ENCODE measurements at regions not wholly inside any gene's neighbourhood (a gene's known extent, or its start where the extent isn't known, plus 50 kb on each side); places are given as distances from the start of the nearest gene placed in this dataset.
A peak's percentile ranks its signal among the peaks of the same experiment; 100 is the strongest.

DNA sequence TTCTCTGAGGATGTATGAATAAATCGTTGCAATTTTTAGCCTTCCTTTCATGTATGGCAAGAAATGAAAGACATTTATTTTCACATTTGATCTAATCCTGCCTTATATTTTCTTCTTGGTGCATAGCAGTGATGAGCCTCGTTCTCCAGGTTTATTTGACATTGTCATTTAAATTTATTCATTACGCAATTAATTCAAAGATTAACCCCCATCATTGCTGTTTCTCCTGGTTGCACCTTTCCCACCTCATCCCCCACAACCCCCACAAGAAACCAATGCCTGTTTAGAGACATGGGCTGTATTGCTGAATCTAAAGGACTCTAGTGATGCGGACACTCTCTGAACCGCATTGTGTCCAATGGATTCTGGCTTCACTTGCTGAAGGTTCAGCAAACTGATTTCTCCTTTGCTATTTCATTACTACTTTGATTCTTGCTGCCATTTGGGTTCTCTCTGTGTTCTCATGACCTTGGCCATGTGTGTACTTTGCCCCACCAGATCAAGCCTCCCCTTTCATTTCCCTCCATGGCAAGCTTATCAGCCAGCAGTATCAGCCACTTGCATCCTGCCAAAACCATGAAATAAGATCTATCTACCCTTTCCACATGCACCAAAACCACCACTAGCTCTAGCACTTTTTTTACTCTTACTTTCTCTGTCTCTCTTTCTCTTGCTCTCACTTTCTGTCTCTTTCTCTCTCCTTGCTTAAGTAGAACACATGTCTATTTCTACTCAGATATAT is 382.7 kb downstream of the GBE1 start:
- H3K4me3 ChIP-seq (ENCODE audit: low read depth, low read length): no peak overlapping the region
- DNase-seq (ENCODE audit: low read depth): no peak
- TF ChIP-seq, protein P1, sequence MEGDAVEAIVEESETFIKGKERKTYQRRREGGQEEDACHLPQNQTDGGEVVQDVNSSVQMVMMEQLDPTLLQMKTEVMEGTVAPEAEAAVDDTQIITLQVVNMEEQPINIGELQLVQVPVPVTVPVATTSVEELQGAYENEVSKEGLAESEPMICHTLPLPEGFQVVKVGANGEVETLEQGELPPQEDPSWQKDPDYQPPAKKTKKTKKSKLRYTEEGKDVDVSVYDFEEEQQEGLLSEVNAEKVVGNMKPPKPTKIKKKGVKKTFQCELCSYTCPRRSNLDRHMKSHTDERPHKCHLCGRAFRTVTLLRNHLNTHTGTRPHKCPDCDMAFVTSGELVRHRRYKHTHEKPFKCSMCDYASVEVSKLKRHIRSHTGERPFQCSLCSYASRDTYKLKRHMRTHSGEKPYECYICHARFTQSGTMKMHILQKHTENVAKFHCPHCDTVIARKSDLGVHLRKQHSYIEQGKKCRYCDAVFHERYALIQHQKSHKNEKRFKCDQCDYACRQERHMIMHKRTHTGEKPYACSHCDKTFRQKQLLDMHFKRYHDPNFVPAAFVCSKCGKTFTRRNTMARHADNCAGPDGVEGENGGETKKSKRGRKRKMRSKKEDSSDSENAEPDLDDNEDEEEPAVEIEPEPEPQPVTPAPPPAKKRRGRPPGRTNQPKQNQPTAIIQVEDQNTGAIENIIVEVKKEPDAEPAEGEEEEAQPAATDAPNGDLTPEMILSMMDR (IDR thresholded peaks at IDR 0.05; ENCODE audit: insufficient read depth, low read depth, low read length): no peak

DNA sequence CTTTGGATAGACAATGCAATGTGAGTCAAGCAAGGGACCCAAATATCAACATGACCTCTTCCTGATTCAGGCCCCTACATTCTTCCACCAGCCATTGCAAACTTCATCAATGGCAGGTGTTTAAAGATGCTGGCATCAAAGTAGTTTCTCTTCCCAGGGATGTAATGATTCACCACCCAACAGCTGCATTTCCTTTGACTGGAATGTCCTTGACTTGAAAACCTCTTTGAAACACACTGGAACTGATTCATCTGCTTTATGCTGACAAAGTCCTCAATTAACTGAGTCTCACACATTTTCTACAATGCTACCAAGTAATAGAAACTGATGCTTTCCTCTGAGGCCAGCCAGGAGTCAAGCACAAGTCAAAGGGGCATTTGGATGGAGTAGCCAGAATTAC is 385.5 kb downstream of the GBE1 start:
- TF ChIP-seq, protein P1 (IDR thresholded peaks at IDR 0.05; ENCODE audit: insufficient read depth, low read depth, low read length): no peak
- H3K4me3 ChIP-seq (ENCODE audit: low read depth, low read length): no peak overlapping the region
- DNase-seq (ENCODE audit: low read depth): no peak

DNA sequence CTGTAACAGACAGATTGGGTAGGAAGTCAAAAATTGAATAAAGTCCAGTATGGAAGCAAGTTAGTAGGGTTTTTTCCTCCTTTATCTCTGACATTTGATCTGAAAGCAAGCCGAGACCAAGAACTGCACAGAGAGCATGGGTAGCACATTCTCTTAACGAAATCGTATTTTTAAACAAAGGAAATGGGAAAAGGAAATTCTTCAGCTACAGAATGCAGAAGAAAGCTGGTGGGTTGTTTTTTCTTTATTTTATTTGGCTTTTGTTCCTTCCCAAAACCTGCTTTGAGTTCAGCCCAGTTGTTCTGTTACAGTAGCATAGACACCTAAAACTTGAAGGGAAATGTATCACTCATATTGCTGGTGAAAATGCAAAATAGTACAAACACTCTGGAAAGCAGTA is 397.0 kb downstream of the GBE1 start:
- TF ChIP-seq, protein P1 (IDR thresholded peaks at IDR 0.05; ENCODE audit: insufficient read depth, low read depth, low read length): no peak
- DNase-seq (ENCODE audit: low read depth): no peak
- no peak overlapping the region for H3K4me3 ChIP-seq (ENCODE audit: low read depth, low read length)

DNA sequence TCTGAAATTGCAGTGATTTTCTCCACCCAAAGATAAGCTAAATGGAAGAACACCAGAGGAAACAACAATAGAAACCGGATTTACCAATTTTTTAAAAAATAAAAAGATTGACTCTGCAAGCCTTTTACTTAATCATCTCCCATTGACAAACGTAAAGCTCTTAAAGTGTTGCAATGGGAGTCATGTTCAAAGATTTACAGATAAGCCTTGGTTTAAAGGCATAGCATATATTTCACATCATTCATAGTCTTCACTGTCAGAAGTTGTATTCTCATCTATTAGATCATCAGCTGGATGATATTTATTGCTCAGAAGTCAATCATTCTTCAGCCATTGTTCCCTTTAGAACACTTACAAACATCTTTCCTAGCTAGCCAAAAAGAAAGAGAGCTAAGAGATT is 397.6 kb downstream of the GBE1 start:
- TF ChIP-seq, protein P1 (IDR thresholded peaks at IDR 0.05; ENCODE audit: insufficient read depth, low read depth, low read length): no peak
- H3K4me3 ChIP-seq (ENCODE audit: low read depth, low read length): no peak overlapping the region
- no peak for DNase-seq (ENCODE audit: low read depth)

DNA sequence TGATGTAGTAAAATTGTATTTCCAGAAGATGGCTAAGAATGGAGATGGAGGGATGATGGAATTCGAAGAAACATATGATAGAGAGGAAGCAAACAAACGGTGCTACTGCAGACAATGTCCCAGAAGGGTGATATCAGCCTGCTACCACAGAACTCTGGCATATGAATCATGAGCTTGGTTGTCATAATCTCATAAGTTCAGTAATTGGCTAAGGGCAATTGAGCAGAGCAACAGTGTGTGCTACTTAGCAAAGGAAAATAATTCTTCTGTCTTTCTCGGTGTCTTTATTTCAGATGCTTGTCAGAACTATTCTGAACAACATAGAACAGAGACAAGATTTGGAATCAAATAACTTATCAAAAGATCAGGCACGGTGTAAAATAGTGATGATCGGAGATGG is 407.3 kb downstream of the GBE1 start:
- TF ChIP-seq, protein P1 (IDR thresholded peaks at IDR 0.05; ENCODE audit: insufficient read depth, low read depth, low read length): no peak
- H3K4me3 ChIP-seq (ENCODE audit: low read depth, low read length): no peak overlapping the region
- DNase-seq (ENCODE audit: low read depth): no peak

DNA sequence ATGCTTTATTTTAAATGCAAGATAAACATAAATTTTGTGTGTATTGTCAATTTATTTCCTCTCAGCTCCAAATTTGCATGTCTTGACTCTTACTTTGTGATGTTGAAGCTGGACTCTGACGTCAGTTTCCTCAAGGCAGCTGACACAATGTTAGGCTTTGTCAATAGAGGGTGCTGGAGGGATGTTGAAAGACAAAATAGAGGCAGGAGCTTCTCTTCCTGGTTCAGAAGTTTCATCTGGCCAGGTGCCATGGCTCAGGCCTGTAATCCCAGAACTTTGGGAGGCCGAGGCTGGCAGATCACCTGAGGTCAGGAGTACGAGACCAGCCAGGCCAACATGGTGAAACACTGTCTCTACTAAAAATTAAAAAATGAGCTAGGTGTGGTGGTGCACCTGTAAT is 408.6 kb downstream of the GBE1 start:
- TF ChIP-seq, protein P1 (IDR thresholded peaks at IDR 0.05; ENCODE audit: insufficient read depth, low read depth, low read length): no peak
- peak; percentile 1 for DNase-seq (ENCODE audit: low read depth)
- H3K4me3 ChIP-seq (ENCODE audit: low read depth, low read length): no peak overlapping the region

DNA sequence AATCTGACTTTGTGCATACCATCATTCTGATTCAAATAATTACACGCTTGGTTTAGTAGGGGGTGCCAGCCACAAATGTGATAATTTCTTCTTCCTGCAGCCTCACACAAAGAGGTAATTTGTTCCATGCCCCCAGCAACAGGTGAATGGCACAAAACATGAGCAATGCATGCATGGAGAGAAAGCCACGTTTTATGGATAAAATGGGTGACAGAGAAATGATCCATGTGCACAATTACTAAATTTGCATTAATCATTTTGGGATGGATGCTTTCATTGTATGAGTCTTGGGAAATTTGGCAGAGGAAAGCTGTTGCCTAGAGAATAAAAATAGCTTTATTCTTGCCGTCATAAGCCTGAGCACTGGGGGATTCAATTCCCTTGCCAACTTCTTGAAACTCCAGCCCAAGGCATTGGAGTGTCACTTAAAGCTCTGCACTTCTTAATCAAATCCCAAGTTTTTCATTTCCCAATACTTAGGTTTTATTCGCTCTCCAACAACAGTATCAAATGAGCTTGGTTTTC is 411.6 kb downstream of the GBE1 start:
- no peak overlapping the region for H3K4me3 ChIP-seq (ENCODE audit: low read depth, low read length)
- DNase-seq (ENCODE audit: low read depth): no peak
- TF ChIP-seq, protein P1 (IDR thresholded peaks at IDR 0.05; ENCODE audit: insufficient read depth, low read depth, low read length): no peak

Measured in fibroblast of villous mesenchyme (primary cell).